Parathyroid adenoma (tissue), 2 donors: ENCODE measurements at regions not wholly inside any gene's neighbourhood (a gene's known extent, or its start where the extent isn't known, plus 50 kb on each side); places are given as distances from the start of the nearest gene placed in this dataset.

ENCODE experiments used
- H2AFZ ChIP-seq: fragments of 300-600 bp; sonication (generic); one replicate; pipeline ENCODE4 v1.7.0; 2017; ENCODE audit warnings: antibody characterized with exemption, mild to moderate bottlenecking
- H3K27ac ChIP-seq: fragments of 300-600 bp; sonication (generic); one replicate; pipeline ENCODE4 v1.7.0; 2017
- H3K27me3 ChIP-seq: fragments of 300-600 bp; sonication (generic); one replicate; pipeline ENCODE4 v1.7.0; 2017; ENCODE audit warnings: low read length; ENCODE audit not compliant: control insufficient read depth, insufficient read depth
- H3K36me3 ChIP-seq: fragments of 300-600 bp; sonication (generic); one replicate; pipeline ENCODE4 v1.7.0; 2017; ENCODE audit warnings: low read length; ENCODE audit not compliant: control insufficient read depth, insufficient read depth
- H3K4me1 ChIP-seq: fragments of 300-600 bp; sonication (generic); one replicate; pipeline ENCODE4 v1.7.0; 2017; ENCODE audit warnings: control low read depth
- H3K4me2 ChIP-seq: fragments of 300-600 bp; sonication (generic); one replicate; pipeline ENCODE4 v1.7.0; 2017; ENCODE audit warnings: low read length
- H3K4me3 ChIP-seq: fragments of 300-600 bp; sonication (generic); one replicate; pipeline ENCODE4 v1.7.0; 2017; ENCODE audit warnings: low read depth, low read length
- H3K79me2 ChIP-seq: fragments of 300-600 bp; sonication (generic); one replicate; pipeline ENCODE4 v1.7.0; 2017; ENCODE audit warnings: control low read depth
- H3K9ac ChIP-seq: fragments of 300-600 bp; sonication (generic); one replicate; pipeline ENCODE4 v1.7.0; 2017; ENCODE audit warnings: mild to moderate bottlenecking
- H3K9me3 ChIP-seq: fragments of 300-600 bp; sonication (generic); one replicate; pipeline ENCODE4 v1.7.0; 2017; ENCODE audit warnings: low read length; ENCODE audit not compliant: control insufficient read depth
- CTCF ChIP-seq: fragments of 300-600 bp; sonication (generic); IDR thresholded peaks from one replicate; pipeline ENCODE4 v1.7.0; 2017; ENCODE audit warnings: antibody characterized with exemption, mild to moderate bottlenecking
- donor health status: primary hyperparathyroidism.

- Histone ChIP-seq H3K9ac (no peak overlapping the region), H3K79me2 (no peaks in the 10 kb centered on the region), H3K27ac (no peak overlapping the region), H3K36me3 (no peaks in the 10 kb centered on the region), H2AFZ (no peak overlapping the region), H3K4me3 (no peak overlapping the region), H3K4me2 (no peak overlapping the region), H3K4me1 (no peaks in the 10 kb centered on the region), H3K27me3 (no peaks in the 10 kb centered on the region), H3K9me3 (no peaks in the 10 kb centered on the region)
- no peak for TF ChIP-seq CTCF
These were observed 322.7 kb downstream of the NOL4 start for GRCh38 chr18:33901894-33902512.

- Histone ChIP-seq H3K36me3 (no peaks in the 10 kb centered on the region), H3K4me2 (no peak overlapping the region), H3K4me3 (no peak overlapping the region), H3K79me2 (no peaks in the 10 kb centered on the region), H3K27ac (no peak overlapping the region), H3K9ac (no peak overlapping the region), H2AFZ (no peak overlapping the region), H3K4me1 (no peaks in the 10 kb centered on the region), H3K27me3 (no peaks in the 10 kb centered on the region), H3K9me3 (no peaks in the 10 kb centered on the region)
- TF ChIP-seq CTCF: no peak
These were observed 322.6 kb downstream of the ASXL3 start for GRCh38 chr18:33900638-33901037.

- H3K4me2 ChIP-seq: no peak overlapping the region
- no peaks in the 10 kb centered on the region for H3K4me1 ChIP-seq
- H3K79me2 ChIP-seq: no peaks in the 10 kb centered on the region
- no peaks in the 10 kb centered on the region for H3K27me3 ChIP-seq
- no peak overlapping the region for H3K4me3 ChIP-seq
- H3K36me3 ChIP-seq: no peaks in the 10 kb centered on the region
- no peak overlapping the region for H3K27ac ChIP-seq
- no peak overlapping the region for H3K9ac ChIP-seq
- no peak for TF ChIP-seq CTCF
- H3K9me3 ChIP-seq: no peaks in the 10 kb centered on the region
- H2AFZ ChIP-seq: no peak overlapping the region
These were observed 320.4 kb downstream of the ASXL3 start for GRCh38 chr18:33898427-33898826.

- Histone ChIP-seq H3K79me2 (no peaks in the 10 kb centered on the region), H3K4me2 (no peak overlapping the region), H3K4me1 (no peaks in the 10 kb centered on the region), H3K9ac (no peak overlapping the region), H3K4me3 (no peak overlapping the region), H3K9me3 (no peaks in the 10 kb centered on the region), H3K36me3 (no peaks in the 10 kb centered on the region), H3K27ac (no peak overlapping the region), H2AFZ (no peak overlapping the region), H3K27me3 (no peaks in the 10 kb centered on the region)
- no peak for TF ChIP-seq CTCF
These were observed 300.2 kb downstream of the ASXL3 start for GRCh38 chr18:33878213-33878612.

- Histone ChIP-seq H3K9me3 (no peaks in the 10 kb centered on the region), H3K36me3 (no peaks in the 10 kb centered on the region), H2AFZ (no peak overlapping the region), H3K9ac (no peak overlapping the region), H3K4me2 (no peak overlapping the region), H3K4me1 (no peaks in the 10 kb centered on the region), H3K27me3 (no peaks in the 10 kb centered on the region), H3K4me3 (no peak overlapping the region), H3K79me2 (no peaks in the 10 kb centered on the region), H3K27ac (no peak overlapping the region)
- no peak for TF ChIP-seq CTCF
These were observed 297.1 kb downstream of the ASXL3 start for GRCh38 chr18:33875029-33875565.
